ENCODE measurements at regions not wholly inside any gene's neighbourhood (a gene's known extent, or its start where the extent isn't known, plus 50 kb on each side); places are given as distances from the start of the nearest gene placed in this dataset.

DNA sequence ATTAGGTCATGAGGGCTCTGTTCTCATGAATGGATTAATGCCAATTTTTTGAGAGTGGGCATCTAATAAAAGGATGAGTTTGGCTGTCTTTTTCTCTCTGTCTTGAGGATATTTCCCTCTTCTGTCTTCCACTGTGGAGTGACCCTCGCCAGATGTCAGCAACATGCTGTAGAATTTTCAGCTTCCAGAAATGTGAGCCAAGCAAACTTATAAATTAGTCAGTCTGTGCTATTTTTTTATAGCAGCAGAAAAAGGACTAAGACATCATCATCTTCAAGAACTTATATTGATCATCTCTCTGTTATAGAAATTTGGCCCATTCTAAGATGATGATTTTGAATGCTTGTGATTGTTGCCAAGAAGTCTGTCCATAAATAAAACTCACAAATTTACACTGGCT, 431.4 kb downstream of the FGF9 start:
- DNase-seq, result no peak

- DNase-seq, result no peak
Measured at GRCh38 chr13:22103046-22104027, 432.5 kb downstream of the FGF9 start.

GRCh38 chr13:22106058-22106457, 435.2 kb downstream of the FGF9 start:
- DNase-seq, result no peak

DNA sequence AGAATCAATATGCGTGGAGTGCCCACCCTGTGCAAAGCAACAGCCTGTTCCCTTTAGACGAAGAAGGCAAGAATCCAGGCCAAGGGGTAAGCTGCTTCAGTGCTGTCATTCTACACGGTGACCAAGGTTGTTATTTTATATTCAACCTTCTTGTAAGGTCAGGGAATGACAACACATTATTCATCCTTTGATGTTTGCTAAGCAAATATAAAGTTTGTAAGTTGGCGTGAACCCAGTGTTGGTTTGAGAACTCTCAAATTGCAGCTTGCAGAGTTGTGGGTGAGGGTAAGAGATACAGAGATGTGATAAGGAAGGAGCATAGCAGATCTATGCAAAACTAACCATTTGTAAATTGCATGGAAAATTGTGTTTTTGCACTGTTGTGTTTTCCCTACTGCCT, 436.7 kb downstream of the FGF9 start:
- DNase-seq, result no peak

- no peak for DNase-seq
Measured at GRCh38 chr13:22108283-22108942, 437.5 kb downstream of the FGF9 start.

DNA sequence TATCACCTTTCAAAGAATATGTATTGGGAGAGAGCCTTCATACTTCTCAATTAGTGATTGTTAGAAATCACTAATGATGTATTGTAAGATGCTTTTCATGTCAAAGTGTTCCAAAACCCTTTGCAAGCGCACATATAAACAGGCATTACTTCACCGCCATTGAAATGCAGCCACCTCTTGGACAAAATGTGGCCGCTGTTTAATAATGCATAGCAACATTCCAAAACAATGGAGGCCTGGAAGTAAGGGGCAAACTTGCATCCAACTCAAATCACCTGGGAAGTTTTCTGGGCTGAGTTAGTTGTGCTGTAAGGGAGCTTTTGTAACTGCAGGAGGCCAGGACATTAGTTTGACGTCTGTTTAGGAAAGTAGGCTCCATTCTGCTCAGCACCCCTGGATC, 438.1 kb downstream of the FGF9 start:
- DNase-seq, result no peak

GRCh38 chr13:22110368-22110767, 439.5 kb downstream of the FGF9 start:
- DNase-seq, result no peak

DNA sequence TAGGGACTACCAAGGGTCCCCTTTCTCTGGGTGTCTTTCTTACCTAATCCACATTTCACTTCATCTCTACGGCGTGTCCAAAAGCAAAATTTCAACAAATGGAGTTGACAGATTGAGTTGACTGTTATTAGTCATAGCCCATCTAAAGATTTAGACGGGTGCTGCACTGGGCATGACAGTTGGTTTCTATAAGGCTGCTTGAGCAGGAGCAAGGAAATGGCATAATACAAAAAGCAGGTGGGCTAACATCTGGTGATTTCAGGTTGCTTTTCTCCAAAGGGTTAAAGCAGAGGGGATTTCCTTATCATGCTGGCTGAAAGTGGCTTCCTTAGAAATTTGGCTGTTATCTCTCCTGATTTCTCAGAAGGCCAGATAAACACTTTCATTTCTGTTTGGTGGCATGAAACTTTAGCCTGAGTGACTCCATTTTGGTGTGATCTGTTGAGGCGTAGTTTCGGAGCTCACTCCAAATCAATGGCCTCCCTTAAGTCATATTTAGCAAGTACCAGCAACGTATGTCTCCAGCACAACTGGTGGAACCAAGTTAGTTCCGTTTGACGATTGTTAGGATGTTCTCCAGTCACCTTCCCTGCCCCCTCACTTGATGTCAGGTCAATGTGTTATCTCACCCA, 440.4 kb downstream of the FGF9 start:
- no peak for DNase-seq

DNA sequence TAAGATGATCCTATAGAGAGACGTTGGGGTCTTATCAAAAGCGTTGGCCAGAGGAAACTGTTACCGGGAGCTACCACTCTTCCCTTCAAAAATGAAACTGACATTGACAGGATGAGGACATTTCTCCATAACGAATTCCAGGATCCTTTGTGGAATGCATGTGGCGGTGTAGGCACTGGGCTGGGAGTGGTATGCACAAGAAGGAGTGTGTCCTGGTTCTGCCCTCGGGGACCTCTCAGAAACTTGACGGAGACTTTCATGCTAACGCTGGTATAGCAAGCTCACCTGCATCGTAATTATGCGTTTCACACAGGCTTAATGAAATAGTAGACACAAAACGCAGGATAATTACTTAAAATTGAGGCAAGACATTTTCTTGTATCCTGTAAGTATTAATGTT, 441.1 kb downstream of the FGF9 start:
- no peak for DNase-seq

DNA sequence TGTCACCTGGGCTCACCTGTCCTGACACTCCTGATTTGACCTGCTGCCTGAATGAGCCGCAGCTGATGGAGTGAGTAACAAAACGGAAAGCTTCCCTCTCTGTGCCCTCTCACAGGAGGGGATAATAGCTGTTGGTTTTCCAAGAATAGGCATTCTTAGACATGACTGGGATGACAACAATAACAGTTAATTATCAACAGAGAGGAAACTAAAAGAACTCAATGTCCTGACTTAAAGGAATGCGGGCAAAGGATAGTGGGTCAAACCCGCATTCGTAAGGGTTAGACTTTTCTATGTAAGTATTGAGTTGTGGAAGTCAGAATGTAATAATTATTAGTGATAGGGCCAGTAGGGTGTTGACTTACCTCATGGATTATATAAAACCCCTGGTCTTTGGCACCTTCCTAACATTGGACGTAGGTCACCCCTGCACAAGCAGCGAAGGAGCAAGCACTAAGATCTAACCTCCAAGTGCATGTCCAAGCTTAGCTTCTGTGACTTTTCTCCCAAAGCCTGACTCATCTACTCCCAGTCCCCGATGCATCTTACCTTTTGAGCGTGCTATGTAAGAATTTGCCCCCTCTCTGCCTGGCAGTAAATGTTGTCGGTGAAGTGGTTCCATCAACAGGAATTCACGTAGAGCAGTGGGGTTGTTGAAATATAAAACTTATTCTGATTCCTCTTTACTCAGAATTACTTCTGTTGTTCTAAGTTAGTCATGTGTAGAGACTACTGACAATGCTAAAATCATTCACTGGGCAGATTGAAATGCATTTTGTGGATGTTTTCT, 442.3 kb downstream of the FGF9 start:
- DNase-seq, result no peak

- no peak for DNase-seq
Measured at GRCh38 chr13:22114630-22115311, 443.9 kb downstream of the FGF9 start.

DNA sequence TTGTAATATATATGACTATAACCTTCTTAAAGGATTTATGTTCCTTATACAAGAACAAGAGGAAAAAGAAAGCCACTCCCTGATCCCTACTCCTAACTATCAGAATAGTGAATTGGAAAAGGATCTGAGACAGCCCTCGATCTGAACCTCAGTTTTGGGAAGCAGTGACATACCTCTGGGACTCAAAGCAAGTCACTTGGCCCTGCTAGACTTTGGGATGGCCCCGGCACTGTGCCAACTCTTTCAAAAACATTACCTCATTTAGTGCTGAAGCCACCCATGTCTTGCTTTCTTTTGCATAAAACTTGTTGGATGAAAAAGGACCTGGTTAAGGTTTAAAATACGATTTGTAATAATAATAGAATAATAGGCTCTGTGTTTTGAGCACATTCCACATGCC, 447.3 kb downstream of the FGF9 start:
- DNase-seq, result no peak

DNA sequence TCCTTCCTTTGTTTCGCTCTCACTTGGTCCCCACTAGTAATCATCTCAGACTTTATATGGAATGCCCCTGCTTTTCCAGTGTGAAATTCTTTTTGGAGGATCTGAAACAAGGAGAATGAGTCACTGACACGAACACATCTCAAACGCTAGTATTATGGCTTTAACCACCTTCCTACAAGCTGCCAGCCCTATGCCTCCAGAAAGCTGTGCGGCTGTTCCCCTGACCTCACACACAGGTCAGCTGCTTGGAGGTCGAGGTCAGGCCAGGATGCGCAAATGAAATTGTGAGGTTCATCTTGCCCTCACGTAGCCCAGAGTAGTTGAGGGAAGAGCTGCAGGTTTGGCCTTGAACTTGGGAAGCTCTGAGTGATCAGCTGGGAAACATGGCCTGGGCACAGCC, 449.8 kb downstream of the FGF9 start:
- no peak for DNase-seq

GRCh38 chr13:22121146-22121739, 450.4 kb downstream of the FGF9 start:
- DNase-seq, result no peak

DNA sequence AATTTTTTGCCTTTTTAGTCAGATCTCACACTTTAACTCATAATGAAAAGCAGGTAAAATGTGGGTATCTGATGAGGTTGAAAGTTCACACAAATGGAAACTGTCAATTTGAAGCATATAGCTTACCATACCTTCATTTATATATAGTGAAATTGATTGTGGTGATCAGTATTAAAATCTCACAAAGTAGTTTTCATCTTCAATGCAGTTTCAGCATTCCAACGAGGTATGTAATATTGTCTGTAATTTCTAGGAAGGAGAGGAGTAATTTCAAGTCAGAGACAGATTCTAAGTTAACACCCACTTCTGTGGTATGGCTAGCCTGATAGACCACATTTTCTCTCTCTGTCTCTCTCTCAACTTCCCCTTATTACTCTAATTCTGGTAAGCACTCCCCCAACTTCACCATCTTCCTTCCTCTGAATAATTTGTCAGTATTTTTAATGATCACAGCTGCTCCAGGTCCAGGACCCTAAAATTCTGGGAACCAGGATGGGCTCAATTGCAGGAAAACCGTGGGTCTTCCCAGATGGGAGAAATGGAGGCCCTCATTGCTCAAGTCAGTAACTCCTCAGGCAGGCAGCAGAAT, 455.7 kb downstream of the FGF9 start:
- no peak for DNase-seq

DNA sequence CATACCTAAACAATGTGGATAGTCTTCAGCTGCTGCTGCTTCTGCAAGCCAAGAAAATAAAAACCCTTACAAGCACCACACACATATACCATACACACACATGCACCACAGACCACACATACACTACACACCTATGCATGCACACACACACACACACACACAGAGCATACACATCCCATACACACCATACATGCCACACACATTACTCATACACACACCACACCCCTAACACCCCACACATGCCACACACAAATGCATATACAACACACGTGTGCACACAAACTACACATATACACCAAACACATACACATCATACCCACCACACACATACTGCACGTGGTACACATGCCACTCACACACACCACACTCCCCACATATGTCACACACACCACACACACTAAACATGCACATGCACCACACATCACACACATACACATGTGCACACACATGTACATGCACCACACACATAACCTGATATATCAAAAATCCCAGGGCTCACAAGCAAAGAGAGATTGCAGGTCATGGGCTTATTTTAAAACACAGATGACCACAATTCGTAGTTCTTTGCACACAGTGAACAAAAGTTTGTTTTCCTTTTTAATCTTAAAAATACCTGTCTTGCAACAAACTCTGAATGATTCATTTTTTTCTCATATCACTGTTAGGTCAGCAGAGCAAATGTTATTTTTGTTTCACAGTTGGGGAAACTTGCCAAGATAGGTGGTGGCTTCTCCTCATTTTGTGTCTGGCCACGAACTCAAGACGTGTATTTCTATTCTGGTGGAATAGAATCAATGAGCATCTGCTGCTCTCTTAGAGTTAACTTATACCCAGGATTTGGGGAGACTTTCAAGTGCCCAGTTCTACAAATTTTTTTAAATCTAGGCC, 456.6 kb downstream of the FGF9 start:
- DNase-seq, result no peak

DNA sequence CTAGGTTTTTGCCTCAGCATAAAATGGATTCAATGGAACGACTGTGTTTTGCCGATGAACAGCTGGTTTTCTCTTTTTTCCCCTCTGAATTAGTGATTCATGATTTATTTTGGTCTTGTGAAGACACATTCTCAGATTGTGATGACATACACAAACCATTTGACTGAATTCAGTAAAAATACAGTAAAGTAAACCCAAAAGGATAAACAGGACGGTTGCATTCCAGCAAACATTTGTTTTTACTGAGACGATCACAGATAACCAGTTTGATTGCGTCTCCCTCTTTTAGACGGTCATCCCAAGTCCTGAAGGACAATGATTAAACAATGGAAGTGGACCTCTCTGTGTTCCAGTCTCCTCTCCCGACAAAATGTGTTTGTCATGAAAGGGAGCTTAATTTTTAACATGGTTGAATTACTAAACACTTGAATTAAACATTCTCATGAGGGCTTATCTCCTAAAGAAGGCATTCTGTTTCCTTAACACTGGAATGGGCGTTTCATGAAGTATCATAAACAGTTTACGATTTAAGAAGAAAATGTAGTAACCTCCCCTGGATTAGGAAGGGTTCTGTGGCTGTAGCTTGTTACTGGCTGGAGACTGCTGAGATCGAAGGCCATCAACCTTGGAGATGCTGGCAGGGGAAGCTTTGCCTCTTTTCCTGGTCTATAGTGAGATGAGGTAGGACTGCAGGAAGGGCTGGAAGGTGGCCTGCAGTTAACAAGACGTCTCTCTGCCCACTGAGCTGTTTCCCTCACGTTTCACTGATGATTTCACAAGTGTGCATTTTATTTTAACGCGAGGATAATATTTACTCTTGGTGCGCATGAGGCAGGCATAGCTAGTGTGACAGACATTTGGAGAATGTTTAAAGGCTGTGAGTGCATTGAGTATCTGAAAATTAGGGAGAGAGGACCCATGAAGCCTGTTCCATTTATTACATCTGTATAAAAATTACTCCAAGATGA, 457.9 kb downstream of the FGF9 start:
- DNase-seq, result no peak

GRCh38 chr13:22130254-22130653, 459.4 kb downstream of the FGF9 start:
- DNase-seq, result no peak

DNA sequence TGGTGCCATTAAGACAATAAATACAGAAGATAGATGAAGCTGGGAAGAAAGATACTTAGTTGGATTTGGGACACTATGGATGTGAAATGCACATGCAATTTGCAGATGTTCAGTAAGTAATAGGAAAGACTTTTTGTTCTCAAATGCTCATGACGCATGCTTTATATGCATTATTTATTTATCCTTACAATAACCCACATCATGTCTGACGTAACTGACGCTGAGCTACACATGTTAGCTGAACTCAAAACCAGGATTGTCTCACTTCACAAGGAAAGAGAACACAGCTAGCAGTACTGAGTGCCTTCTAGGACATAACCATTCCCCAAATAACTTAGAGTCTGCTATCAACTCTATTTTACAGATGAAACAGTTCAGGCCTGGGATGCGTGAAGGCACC, 463.4 kb downstream of the FGF9 start:
- DNase-seq, result no peak

Measured in NCI-H1092 treated with DMSO at 0.1 percent for 48 hours (cell line).